ENCODE measurements at regions not wholly inside any gene's neighbourhood (a gene's known extent, or its start where the extent isn't known, plus 50 kb on each side); places are given as distances from the start of the nearest gene placed in this dataset.

DNA sequence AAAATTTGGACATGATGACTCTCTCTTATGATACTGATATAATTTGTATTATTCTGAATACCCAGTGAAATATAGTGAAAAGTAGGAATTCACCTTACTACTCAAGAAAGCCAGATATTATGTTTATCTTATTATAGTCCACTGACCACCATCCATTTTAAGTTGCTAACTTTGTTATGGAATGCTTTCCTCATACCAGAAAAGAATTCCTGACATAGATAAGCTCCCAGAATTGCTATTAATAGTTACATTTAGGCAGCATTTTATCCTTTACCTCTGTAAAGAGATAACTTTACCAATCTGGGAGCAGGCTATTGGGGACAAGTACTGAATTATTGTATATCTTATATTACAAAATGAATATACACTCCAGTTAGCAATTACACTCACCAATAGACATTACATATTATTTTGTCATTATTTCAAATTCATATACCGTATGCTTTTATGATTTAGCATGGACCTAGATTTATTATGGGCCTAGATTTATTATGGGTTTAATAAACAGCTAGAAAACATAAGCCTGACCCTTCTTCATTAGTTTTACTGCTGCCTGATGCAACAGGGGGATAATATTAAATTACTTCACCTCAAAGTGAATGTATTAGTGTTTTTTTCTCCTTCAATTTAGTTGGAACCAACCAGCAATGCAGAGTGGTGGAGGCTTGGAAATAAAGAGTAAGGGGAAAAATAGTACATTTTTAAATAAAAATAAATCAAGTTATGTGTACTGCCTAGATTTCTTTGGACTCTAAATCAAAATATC lies 1886.1 kb downstream of the PCDH9 start:
- H3K4me2 ChIP-seq (ENCODE audit: low read depth, low read length), result no peak overlapping the region
- H3K27ac ChIP-seq (ENCODE audit: insufficient read depth, low read length), result no peak overlapping the region
- no peak for TF ChIP-seq RFX5 (IDR thresholded peaks at IDR 0.05; ENCODE audit: low read depth, low read length)
- TF ChIP-seq, protein P1, sequence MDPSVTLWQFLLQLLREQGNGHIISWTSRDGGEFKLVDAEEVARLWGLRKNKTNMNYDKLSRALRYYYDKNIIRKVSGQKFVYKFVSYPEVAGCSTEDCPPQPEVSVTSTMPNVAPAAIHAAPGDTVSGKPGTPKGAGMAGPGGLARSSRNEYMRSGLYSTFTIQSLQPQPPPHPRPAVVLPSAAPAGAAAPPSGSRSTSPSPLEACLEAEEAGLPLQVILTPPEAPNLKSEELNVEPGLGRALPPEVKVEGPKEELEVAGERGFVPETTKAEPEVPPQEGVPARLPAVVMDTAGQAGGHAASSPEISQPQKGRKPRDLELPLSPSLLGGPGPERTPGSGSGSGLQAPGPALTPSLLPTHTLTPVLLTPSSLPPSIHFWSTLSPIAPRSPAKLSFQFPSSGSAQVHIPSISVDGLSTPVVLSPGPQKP (IDR thresholded peaks at IDR 0.05; ENCODE audit: borderline replicate concordance, low read depth, low read length), result no peak
- TF ChIP-seq FOS (IDR thresholded peaks at IDR 0.05; ENCODE audit: low read depth, low read length), result no peak
- no peak for TF ChIP-seq CHD1 (IDR thresholded peaks at IDR 0.05; ENCODE audit: low read depth, low read length)
- TF ChIP-seq, protein P2, sequence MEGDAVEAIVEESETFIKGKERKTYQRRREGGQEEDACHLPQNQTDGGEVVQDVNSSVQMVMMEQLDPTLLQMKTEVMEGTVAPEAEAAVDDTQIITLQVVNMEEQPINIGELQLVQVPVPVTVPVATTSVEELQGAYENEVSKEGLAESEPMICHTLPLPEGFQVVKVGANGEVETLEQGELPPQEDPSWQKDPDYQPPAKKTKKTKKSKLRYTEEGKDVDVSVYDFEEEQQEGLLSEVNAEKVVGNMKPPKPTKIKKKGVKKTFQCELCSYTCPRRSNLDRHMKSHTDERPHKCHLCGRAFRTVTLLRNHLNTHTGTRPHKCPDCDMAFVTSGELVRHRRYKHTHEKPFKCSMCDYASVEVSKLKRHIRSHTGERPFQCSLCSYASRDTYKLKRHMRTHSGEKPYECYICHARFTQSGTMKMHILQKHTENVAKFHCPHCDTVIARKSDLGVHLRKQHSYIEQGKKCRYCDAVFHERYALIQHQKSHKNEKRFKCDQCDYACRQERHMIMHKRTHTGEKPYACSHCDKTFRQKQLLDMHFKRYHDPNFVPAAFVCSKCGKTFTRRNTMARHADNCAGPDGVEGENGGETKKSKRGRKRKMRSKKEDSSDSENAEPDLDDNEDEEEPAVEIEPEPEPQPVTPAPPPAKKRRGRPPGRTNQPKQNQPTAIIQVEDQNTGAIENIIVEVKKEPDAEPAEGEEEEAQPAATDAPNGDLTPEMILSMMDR (conservative IDR thresholded peaks at IDR 0.05; ENCODE audit: low read depth, low read length), result no peak
- no peak overlapping the region for H4K8ac ChIP-seq (ENCODE audit: low read depth in 2 of 2, low read length in 2 of 2)
- intact Hi-C loops (cut with micrococcal nuclease), result no loop called here
- in situ Hi-C loops (cut with MboI; ENCODE audit: low sequenced_read_pairs), result no loop called here
- H4K5ac ChIP-seq (ENCODE audit: low read depth, low read length), result no peak overlapping the region
- H2AK9ac ChIP-seq (replicated peaks; ENCODE audit: low read depth, low read length, poor library complexity), result no peak overlapping the region
- ATAC-seq (ENCODE audit: low read depth) (no peak), DNase-seq (no peak)
- no peak overlapping the region for H4K91ac ChIP-seq (ENCODE audit: insufficient read depth, low read depth, low read length)
- H2AK5ac ChIP-seq (ENCODE audit: low read depth, low read length), result no peak overlapping the region
- dilution Hi-C loops (cut with HindIII; ENCODE audit: low sequenced_read_pairs, unreplicated experiment), result no loop called here
- H3K27me3 ChIP-seq (ENCODE audit: control insufficient read depth, insufficient read depth, low read length), result no peaks in the 10 kb centered on the region
- H2AFZ ChIP-seq (replicated peaks; ENCODE audit: low read length, poor library complexity), result no peak overlapping the region
- no peaks in the 10 kb centered on the region for H3K36me3 ChIP-seq (ENCODE audit: control insufficient read depth, insufficient read depth, low read length)
- H3K18ac ChIP-seq (ENCODE audit: low read depth, low read length), result no peak overlapping the region
- H3K79me1 ChIP-seq (ENCODE audit: low read depth in 1 of 2, low read length in 2 of 2), result no peaks in the 10 kb centered on the region
- H3K9me1 ChIP-seq (ENCODE audit: insufficient read depth, low read length), result no peaks in the 10 kb centered on the region
- H3K23ac ChIP-seq (ENCODE audit: low read depth, low read length), result no peak overlapping the region
- no peak overlapping the region for H2BK120ac ChIP-seq (ENCODE audit: low read depth, low read length)
- H3K14ac ChIP-seq (replicated peaks; ENCODE audit: low read depth, low read length), result no peak overlapping the region
- WGBS, 2 experiments (ENCODE audit: extremely low coverage in 2 of 2, insufficient read length in 1 of 2), result no CpG with 5 or more reads among the region's 1 CpG
- CTCF ChIA-PET, result no interaction called here
- H2BK5ac ChIP-seq (ENCODE audit: low read depth, low read length, poor library complexity, severe bottlenecking), result no peak overlapping the region
- H3K4me3 ChIP-seq (ENCODE audit: insufficient read depth, low read depth, low read length), result no peak overlapping the region
- no TSS peak for BruUV-seq (replicated peaks)
- no peak overlapping the region for H2BK20ac ChIP-seq (ENCODE audit: low read depth, low read length)
- no peak overlapping the region for H3K56ac ChIP-seq (ENCODE audit: extremely low read depth, insufficient read depth, low read length)
- H3K4me1 ChIP-seq (ENCODE audit: control insufficient read depth, insufficient read depth, low read length), result peaks cover 2% of the 10 kb centered on the region; the same call in 1 of the 2 replicates
- no peaks in the 10 kb centered on the region for H3K9me3 ChIP-seq (ENCODE audit: control insufficient read depth, insufficient read depth, low read length)
- no peaks in the 10 kb centered on the region for H4K20me1 ChIP-seq (ENCODE audit: insufficient read depth, low read length)
- no peak overlapping the region for H3K4ac ChIP-seq (ENCODE audit: low read depth, low read length)
- POLR2A ChIA-PET (ENCODE audit: unreplicated experiment), result no interaction called here
- H2BK15ac ChIP-seq (ENCODE audit: low read depth, low read length), result no peak overlapping the region
- H3K9ac ChIP-seq (ENCODE audit: low read depth, low read length), result no peak overlapping the region
